ENCODE measurements at regions not wholly inside any gene's neighbourhood (a gene's known extent, or its start where the extent isn't known, plus 50 kb on each side); places are given as distances from the start of the nearest gene placed in this dataset.
"Not testable (repeated sequence)": the region's sequence is repeated elsewhere in the genome, so short reads cannot be mapped to it uniquely, and the experiment has no call there.

DNA sequence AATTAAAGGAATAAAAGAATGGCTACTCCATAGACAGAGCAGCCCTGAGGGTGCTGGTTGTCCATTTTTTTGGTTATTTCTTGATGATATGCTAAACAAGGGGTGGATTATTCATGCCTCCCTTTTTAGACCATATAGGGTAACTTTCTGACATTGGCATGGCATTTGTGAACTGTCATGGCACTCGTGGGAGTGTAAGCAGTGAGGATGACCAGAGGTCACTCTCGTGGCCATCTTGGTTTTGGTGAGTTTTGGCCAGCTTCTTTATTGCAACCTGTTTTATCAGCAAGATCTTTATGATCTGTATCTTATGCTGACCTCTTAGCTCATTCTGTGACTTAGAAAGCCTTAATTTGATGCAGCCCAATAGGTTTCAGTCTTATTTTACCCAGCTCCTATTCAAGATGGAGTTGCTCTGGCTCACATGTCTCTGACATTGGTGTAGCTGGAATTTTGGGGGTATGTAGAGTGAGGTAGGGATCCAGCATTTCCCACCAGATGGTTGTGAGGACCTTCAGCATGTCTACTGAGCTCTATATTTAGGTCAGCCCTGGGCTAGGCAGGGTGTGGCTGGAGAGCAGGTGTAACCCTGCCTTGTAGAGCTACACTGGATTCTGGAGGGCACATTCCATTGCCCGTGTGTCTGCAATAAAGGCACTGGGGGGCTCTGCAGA, 103.5 kb upstream of the SLC38A2 start:
- no peak for DNase-seq (ENCODE audit: extremely low read depth, insufficient read length)
- H3K4me3 ChIP-seq (replicated peaks; ENCODE audit: low read depth, low read length) = no peak overlapping the region
- H3K36me3 ChIP-seq (ENCODE audit: control insufficient read depth, insufficient read depth, low read length) = no peaks in the 10 kb centered on the region
- TF ChIP-seq, protein P1, sequence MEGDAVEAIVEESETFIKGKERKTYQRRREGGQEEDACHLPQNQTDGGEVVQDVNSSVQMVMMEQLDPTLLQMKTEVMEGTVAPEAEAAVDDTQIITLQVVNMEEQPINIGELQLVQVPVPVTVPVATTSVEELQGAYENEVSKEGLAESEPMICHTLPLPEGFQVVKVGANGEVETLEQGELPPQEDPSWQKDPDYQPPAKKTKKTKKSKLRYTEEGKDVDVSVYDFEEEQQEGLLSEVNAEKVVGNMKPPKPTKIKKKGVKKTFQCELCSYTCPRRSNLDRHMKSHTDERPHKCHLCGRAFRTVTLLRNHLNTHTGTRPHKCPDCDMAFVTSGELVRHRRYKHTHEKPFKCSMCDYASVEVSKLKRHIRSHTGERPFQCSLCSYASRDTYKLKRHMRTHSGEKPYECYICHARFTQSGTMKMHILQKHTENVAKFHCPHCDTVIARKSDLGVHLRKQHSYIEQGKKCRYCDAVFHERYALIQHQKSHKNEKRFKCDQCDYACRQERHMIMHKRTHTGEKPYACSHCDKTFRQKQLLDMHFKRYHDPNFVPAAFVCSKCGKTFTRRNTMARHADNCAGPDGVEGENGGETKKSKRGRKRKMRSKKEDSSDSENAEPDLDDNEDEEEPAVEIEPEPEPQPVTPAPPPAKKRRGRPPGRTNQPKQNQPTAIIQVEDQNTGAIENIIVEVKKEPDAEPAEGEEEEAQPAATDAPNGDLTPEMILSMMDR (IDR thresholded peaks at IDR 0.05; ENCODE audit: insufficient read depth, low read length, poor library complexity, severe bottlenecking) = no peak
- H3K27me3 ChIP-seq (replicated peaks; ENCODE audit: control insufficient read depth, insufficient read depth, low read length) = no peaks in the 10 kb centered on the region

DNA sequence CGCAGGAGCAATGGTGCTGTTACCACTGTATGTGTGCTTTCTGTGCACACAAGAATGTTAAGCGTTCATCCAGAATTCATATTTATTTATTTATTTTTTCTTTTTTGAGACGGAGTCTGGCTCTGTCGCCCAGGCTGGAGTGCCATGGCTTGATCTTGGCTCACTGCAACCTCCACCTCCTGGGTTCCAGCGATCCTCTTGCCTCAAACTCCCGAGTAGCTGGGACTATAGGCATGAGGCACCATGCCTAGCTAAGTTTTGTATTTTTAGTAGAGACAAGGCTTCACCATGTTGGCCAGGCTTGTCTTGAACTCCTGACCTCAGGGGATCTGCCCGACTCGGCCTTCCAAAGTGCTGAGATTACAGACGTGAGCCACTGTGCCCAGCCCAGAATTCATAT, 101.8 kb upstream of the SLC38A2 start:
- DNase-seq (ENCODE audit: extremely low read depth, insufficient read length); H3K27me3 ChIP-seq (replicated peaks; ENCODE audit: control insufficient read depth, insufficient read depth, low read length); H3K4me3 ChIP-seq (replicated peaks; ENCODE audit: low read depth, low read length); H3K36me3 ChIP-seq (ENCODE audit: control insufficient read depth, insufficient read depth, low read length): not testable (repeated sequence)

DNA sequence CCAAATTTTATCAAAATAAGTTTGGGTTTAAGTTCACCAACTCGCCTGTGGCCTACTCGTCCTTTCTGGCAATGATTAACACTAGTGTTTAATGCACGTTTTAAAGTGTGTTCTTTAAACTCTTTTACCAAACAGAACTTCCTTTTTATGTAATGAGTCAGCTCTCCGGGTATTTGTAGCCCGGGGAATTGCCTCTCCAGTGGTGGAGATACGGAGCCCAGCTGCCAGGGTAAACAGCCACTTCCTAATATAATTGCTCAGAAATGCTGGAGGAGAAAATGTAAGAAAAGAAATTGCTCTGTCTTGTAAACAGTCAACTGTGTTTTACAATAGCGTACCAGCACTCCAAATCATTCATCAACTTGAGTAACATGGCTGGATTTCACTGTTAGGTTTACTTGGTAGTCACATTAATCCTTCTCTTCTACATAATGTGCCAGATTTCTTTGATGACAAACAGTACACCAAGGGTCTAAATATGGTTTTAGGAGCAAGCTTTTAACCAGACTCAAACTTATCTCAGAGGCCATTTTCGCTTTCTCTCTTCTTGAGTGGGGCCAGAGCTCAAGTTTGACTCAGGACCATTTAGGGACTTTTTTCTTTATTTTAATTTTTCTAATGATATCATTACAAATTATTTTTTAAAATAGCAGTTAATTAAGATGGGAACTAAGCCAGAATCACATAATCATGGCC, 101.2 kb upstream of the SLC38A2 start:
- no peaks in the 10 kb centered on the region for H3K27me3 ChIP-seq (replicated peaks; ENCODE audit: control insufficient read depth, insufficient read depth, low read length)
- H3K36me3 ChIP-seq (ENCODE audit: control insufficient read depth, insufficient read depth, low read length) = no peaks in the 10 kb centered on the region
- peak; percentile 35 for DNase-seq (ENCODE audit: extremely low read depth, insufficient read length)
- H3K4me3 ChIP-seq (replicated peaks; ENCODE audit: low read depth, low read length) = peak overlapping the region; percentile 33
- TF ChIP-seq, protein P1 (IDR thresholded peaks at IDR 0.05; ENCODE audit: insufficient read depth, low read length, poor library complexity, severe bottlenecking) = no peak

DNA sequence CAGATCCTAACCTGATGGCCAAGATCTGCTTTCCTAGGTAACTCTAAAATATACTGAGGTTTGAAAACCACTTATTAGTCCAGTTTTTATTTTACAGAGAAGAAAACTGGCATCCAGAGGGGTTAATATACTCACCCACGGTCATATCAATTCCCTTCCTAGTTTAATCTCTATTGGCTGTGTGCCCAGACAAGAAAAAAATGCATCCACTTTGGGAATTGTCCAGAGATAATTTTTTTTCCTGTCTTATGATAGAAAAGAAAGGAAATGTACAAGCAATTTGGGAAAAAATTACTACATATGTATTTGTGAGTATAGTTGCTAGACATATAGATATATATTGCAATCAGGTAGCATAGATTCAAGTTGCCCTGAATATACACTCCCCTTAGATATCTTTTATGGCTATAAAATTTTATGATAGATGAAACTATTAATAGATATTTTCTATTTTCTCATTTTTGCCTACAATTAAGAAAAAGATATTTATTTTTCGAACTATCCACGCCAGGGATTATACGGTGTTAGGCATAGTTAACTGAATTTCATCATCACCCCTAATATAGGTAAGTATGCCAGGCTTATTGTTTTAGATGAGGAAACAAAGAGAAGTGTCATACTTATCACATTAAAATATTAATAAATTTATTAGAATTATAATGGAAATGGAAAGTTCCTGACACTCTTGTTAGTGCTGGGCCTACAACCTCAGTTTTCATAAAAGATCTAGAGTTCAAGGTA, 100.5 kb upstream of the SLC38A2 start:
- no peak for DNase-seq (ENCODE audit: extremely low read depth, insufficient read length)
- no peak overlapping the region for H3K4me3 ChIP-seq (replicated peaks; ENCODE audit: low read depth, low read length)
- no peaks in the 10 kb centered on the region for H3K36me3 ChIP-seq (ENCODE audit: control insufficient read depth, insufficient read depth, low read length)
- H3K27me3 ChIP-seq (replicated peaks; ENCODE audit: control insufficient read depth, insufficient read depth, low read length) = no peaks in the 10 kb centered on the region
- TF ChIP-seq, protein P1 (IDR thresholded peaks at IDR 0.05; ENCODE audit: insufficient read depth, low read length, poor library complexity, severe bottlenecking) = no peak

DNA sequence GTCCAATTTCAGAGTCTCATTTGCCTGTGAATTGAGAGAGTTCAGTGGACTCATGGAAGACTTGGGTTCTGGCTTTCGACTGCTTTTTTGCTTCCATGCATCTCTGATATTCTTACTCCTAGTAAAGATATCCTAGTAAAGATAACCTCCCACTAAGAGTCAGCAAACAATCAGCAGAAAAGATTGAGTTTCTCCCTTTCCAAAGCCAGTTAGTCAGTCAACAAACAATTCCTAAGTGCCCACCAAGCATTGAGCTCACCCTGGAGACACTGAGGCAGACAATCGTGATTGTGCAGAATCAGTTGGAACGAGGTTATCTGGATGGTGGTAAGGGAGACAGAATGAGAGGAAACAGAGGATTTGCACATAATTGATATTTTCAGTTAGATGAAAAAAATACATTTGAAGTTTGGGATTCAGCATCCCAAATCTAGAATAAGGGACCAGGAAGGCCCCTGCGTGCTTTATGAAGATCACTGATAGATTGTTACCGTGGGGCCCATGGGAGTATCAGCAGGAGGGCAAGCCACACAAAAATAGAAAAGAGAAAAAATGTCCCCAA, 99.7 kb upstream of the SLC38A2 start:
- no peak overlapping the region for H3K4me3 ChIP-seq (replicated peaks; ENCODE audit: low read depth, low read length)
- no peaks in the 10 kb centered on the region for H3K36me3 ChIP-seq (ENCODE audit: control insufficient read depth, insufficient read depth, low read length)
- TF ChIP-seq, protein P1 (IDR thresholded peaks at IDR 0.05; ENCODE audit: insufficient read depth, low read length, poor library complexity, severe bottlenecking) = no peak
- no peaks in the 10 kb centered on the region for H3K27me3 ChIP-seq (replicated peaks; ENCODE audit: control insufficient read depth, insufficient read depth, low read length)
- DNase-seq (ENCODE audit: extremely low read depth, insufficient read length) = no peak

DNA sequence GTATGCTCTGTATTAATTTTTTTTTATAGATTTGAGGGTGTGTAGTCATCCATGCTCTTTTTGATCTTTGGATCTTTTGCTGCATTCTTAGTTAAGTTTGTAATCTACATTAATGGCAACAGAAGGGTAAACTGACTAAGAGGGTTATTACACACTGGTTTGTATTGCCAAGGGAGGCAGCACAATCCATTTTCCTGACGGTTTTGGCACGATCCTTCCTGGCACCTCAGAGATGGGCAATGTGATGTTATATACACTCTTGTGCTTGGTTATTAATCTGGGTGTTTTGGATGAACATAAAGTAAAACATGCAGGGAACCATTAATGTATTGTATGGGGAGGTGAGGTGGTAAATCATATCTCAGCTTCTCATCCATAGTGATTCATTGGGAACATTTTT, 98.8 kb upstream of the SLC38A2 start:
- Histone ChIP-seq H3K27me3 (replicated peaks; ENCODE audit: control insufficient read depth, insufficient read depth, low read length) (no peaks in the 10 kb centered on the region), H3K36me3 (ENCODE audit: control insufficient read depth, insufficient read depth, low read length) (no peaks in the 10 kb centered on the region)
- no peak for DNase-seq (ENCODE audit: extremely low read depth, insufficient read length)

More for the DNA sequence above, 98.8 kb upstream of the SLC38A2 start:
- no peak overlapping the region for H3K4me3 ChIP-seq (replicated peaks; ENCODE audit: low read depth, low read length)
- TF ChIP-seq, protein P1 (IDR thresholded peaks at IDR 0.05; ENCODE audit: insufficient read depth, low read length, poor library complexity, severe bottlenecking) = no peak
